ENCODE measurements at regions not wholly inside any gene's neighbourhood (a gene's known extent, or its start where the extent isn't known, plus 50 kb on each side); places are given as distances from the start of the nearest gene placed in this dataset.

- H3K4me3 ChIP-seq (ENCODE audit: low read depth, low read length): no peak overlapping the region
- DNase-seq (ENCODE audit: low read depth): no peak
- no peak for TF ChIP-seq CTCF (IDR thresholded peaks at IDR 0.05; ENCODE audit: insufficient read depth, low read length)
Measured at GRCh38 chr7:41117431-41117830, 585.5 kb downstream of the INHBA start.

DNA sequence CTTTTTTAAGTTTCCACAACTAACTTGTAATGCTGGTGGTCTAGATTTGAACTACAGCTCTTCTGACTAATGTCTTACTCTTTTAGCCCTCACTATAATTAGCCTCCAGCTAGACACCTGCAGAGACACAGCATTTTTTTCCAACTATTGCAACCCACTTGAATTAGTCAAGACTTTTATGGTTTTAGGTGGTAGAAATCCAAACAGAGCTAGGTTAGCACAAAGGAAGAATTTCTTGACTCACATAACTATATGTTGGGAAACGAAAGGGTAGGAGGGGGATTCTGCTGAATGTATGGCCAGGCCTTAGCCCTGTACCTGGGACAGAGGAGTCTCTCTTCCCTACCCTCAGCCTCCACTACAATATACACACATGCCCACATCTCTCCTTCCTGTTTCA, 586.1 kb downstream of the INHBA start:
- H3K4me3 ChIP-seq (ENCODE audit: low read depth, low read length): no peak overlapping the region
- no peak for TF ChIP-seq CTCF (IDR thresholded peaks at IDR 0.05; ENCODE audit: insufficient read depth, low read length)
- DNase-seq (ENCODE audit: low read depth): no peak

DNA sequence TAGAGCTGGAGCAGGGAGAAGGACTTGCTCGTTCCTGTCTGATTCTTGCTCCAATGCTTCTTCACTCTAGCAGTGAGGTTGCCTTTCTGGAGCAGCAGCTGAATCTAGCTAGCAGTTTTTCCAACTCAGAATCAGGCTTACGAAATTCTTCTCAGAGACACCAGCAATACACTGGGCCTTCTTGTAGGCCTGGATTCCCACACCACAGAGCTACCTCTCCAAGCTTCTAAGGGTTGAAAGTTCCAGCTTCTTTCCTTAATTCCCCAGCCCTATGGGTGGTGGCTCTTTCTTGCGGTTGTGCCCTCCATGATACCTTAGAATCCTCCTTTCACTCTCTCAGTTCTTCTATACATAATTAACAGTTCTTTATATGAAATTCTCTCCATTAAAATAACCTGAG, 586.6 kb downstream of the INHBA start:
- no peak overlapping the region for H3K4me3 ChIP-seq (ENCODE audit: low read depth, low read length)
- no peak for DNase-seq (ENCODE audit: low read depth)
- TF ChIP-seq CTCF (IDR thresholded peaks at IDR 0.05; ENCODE audit: insufficient read depth, low read length): no peak

GRCh38 chr7:41114691-41115090, 588.2 kb downstream of the INHBA start:
- DNase-seq (ENCODE audit: low read depth): no peak
- H3K4me3 ChIP-seq (ENCODE audit: low read depth, low read length): no peak overlapping the region
- no peak for TF ChIP-seq CTCF (IDR thresholded peaks at IDR 0.05; ENCODE audit: insufficient read depth, low read length)

- TF ChIP-seq CTCF (IDR thresholded peaks at IDR 0.05; ENCODE audit: insufficient read depth, low read length): no peak
- H3K4me3 ChIP-seq (ENCODE audit: low read depth, low read length): no peak overlapping the region
- DNase-seq (ENCODE audit: low read depth): no peak
Measured at GRCh38 chr7:41114131-41114530, 588.8 kb downstream of the INHBA start.

- H3K4me3 ChIP-seq (ENCODE audit: low read depth, low read length): no peak overlapping the region
- TF ChIP-seq CTCF (IDR thresholded peaks at IDR 0.05; ENCODE audit: insufficient read depth, low read length): no peak
- no peak for DNase-seq (ENCODE audit: low read depth)
Measured at GRCh38 chr7:41113719-41114118, 589.2 kb downstream of the INHBA start.

DNA sequence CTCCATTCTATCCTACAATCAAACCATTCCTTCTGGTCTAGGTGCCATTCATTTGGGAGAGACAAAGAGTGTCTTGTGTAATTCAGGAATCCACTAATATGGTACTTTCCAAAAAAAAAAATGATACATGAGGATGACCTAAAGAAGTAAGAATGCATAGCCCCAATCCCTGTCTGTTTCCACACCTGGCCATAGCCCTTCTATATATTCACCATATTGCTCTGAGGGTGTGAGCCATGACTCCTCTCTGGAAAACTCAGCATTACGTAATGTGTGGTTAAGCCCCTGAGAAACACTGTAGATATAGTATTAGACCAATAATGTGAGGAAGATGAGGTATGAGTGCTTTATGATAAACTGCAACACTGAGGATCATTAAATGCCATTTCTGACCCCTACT, 592.7 kb downstream of the INHBA start:
- no peak for TF ChIP-seq CTCF (IDR thresholded peaks at IDR 0.05; ENCODE audit: insufficient read depth, low read length)
- DNase-seq (ENCODE audit: low read depth): peak; percentile 18
- H3K4me3 ChIP-seq (ENCODE audit: low read depth, low read length): no peak overlapping the region

Data from fibroblast of the aortic adventitia (primary cell).